HepG2 (cell line): ENCODE measurements at regions not wholly inside any gene's neighbourhood (a gene's known extent, or its start where the extent isn't known, plus 50 kb on each side); places are given as distances from the start of the nearest gene placed in this dataset.

Source experiments
- ARNT ChIP-seq: fragments of 450-650 bp; IDR thresholded peaks from 2 replicates; pipeline ENCODE4 v1.6.1; 2017
- BCL3 ChIP-seq: sonication (generic); formaldehyde crosslinking; IDR thresholded peaks from 2 replicates; pipeline ENCODE4 v1.5.1; 2020; ENCODE audit warnings: mild to moderate bottlenecking, missing genetic modification reagents, moderate library complexity
- MAX ChIP-seq: IDR thresholded peaks from 2 replicates; pipeline ENCODE4 v1.6.1; 2012; ENCODE audit warnings: inconsistent platforms
- MXD4 ChIP-seq: IDR thresholded peaks from 2 replicates; pipeline ENCODE4 v1.6.1; 2016; ENCODE audit warnings: mild to moderate bottlenecking, missing biosample characterization, missing genetic modification reagents
- POLR2A ChIP-seq, 2 experiments: IDR thresholded peaks; 2 replicates each; pipeline ENCODE4 v1.6.1; 2011; ENCODE audit warnings: low read depth in 2 of 2, low read length in 2 of 2, mild to moderate bottlenecking in 1 of 2, moderate library complexity in 1 of 2; ENCODE audit not compliant: insufficient read depth in 1 of 2
- POLR2AphosphoS5 ChIP-seq: IDR thresholded peaks from 2 replicates; pipeline ENCODE4 v1.6.1; 2012; ENCODE audit warnings: low read depth, low read length
- TBX2 ChIP-seq: sonication (generic); formaldehyde crosslinking; IDR thresholded peaks from 2 replicates; pipeline ENCODE4 v1.5.0; 2020; ENCODE audit warnings: missing genetic modification reagents, mild to moderate bottlenecking, borderline replicate concordance
- USF2 ChIP-seq, 2 experiments: sonication (generic) in 1 of 2; formaldehyde crosslinking in 1 of 2; IDR thresholded peaks; 2 replicates each; pipeline versions ENCODE4 v1.5.1 to v1.6.1; 2011 to 2020; ENCODE audit warnings: borderline replicate concordance in 1 of 2, low read depth in 1 of 2, low read length in 1 of 2, mild to moderate bottlenecking in 1 of 2, missing genetic modification reagents in 1 of 2, moderate library complexity in 1 of 2
- YY1 ChIP-seq: IDR thresholded peaks from 2 replicates; pipeline ENCODE4 v1.6.1; 2011; ENCODE audit warnings: low read length, low read depth, moderate library complexity, mild to moderate bottlenecking; ENCODE audit not compliant: insufficient read depth, insufficient replicate concordance
- ZBTB8A ChIP-seq: sonication (generic); formaldehyde crosslinking; IDR thresholded peaks from 2 replicates; pipeline ENCODE4 v1.4.0; 2020; ENCODE audit warnings: mild to moderate bottlenecking, low read depth, missing genetic modification reagents, borderline replicate concordance
- ZNF10 ChIP-seq: sonication (generic); formaldehyde crosslinking; IDR thresholded peaks from 2 replicates; pipeline ENCODE4 v1.4.0; 2020; ENCODE audit warnings: mild to moderate bottlenecking, low read depth, missing genetic modification reagents, borderline replicate concordance
- ZNF3 ChIP-seq: IDR thresholded peaks from 2 replicates; pipeline ENCODE4 v1.7.0; 2017; ENCODE audit warnings: inconsistent platforms

- no peak for TF ChIP-seq ARNT
- TF ChIP-seq USF2 (IDR thresholded peaks at IDR 0.05; ENCODE audit: low read depth, low read length), result no peak
- no peak for TF ChIP-seq USF2 (CRISPR knock-in tag; IDR thresholded peaks at IDR 0.05; ENCODE audit: borderline replicate concordance)
- no peak for TF ChIP-seq YY1
- TF ChIP-seq MXD4 (CRISPR knock-in tag), result no peak
- TF ChIP-seq POLR2AphosphoS5, result no peak
- no peak for TF ChIP-seq ZBTB8A (CRISPR knock-in tag)
- TF ChIP-seq ZNF10, result no peak
- no peak for TF ChIP-seq ZNF3 (CRISPR knock-in tag)
- TF ChIP-seq BCL3 (CRISPR knock-in tag), result no peak
- TF ChIP-seq TBX2, result no peak
- no peak for TF ChIP-seq MAX
- no peak for TF ChIP-seq POLR2A (IDR thresholded peaks at IDR 0.05; ENCODE audit: insufficient read depth in 1 of 2, low read depth in 2 of 2, low read length in 2 of 2)
Observed at GRCh38 chrX:826448-826847, 195.9 kb downstream of the SHOX start.
